Neural progenitor cell (in vitro differentiated cells): ENCODE measurements at regions not wholly inside any gene's neighbourhood (a gene's known extent, or its start where the extent isn't known, plus 50 kb on each side); places are given as distances from the start of the nearest gene placed in this dataset.
"Not testable (repeated sequence)": the region's sequence is repeated elsewhere in the genome, so short reads cannot be mapped to it uniquely, and the experiment has no call there.

Experiments used
- DNase-seq: peaks from one replicate; pipeline ENCODE4 v3.0.0-alpha.2; 2016; ENCODE audit warnings: low spot score
- H2AFZ ChIP-seq: fragments of 200-600 bp; sonication (generic); replicated peaks from 2 replicates; pipeline ENCODE4 v1.6.1; 2016; ENCODE audit warnings: antibody characterized with exemption
- H3F3A ChIP-seq: fragments of 200-600 bp; sonication (generic); 2 replicates; pipeline ENCODE4 v1.6.1; 2016; ENCODE audit warnings: antibody characterized with exemption, low read depth
- H3K27ac ChIP-seq: fragments of 200-600 bp; sonication (generic); 2 replicates; pipeline ENCODE4 v1.5.1; 2016; ENCODE audit warnings: mild to moderate bottlenecking
- H3K27me3 ChIP-seq: fragments of 200-600 bp; sonication (generic); 2 replicates; pipeline ENCODE4 v1.6.1; 2016; ENCODE audit warnings: mild to moderate bottlenecking, moderate library complexity
- H3K36me3 ChIP-seq: fragments of 200-600 bp; sonication (generic); 2 replicates; pipeline ENCODE4 v1.5.1; 2016
- H3K4me1 ChIP-seq: fragments of 200-600 bp; sonication (generic); 2 replicates; pipeline ENCODE4 v1.6.1; 2016; ENCODE audit warnings: mixed run types
- H3K4me2 ChIP-seq: fragments of 200-600 bp; sonication (generic); 2 replicates; pipeline ENCODE4 v1.6.1; 2016
- H3K4me3 ChIP-seq: fragments of 200-600 bp; sonication (generic); 2 replicates; pipeline ENCODE4 v1.5.1; 2016
- H3K79me2 ChIP-seq: fragments of 200-600 bp; sonication (generic); 2 replicates; pipeline ENCODE4 v1.6.1; 2016; ENCODE audit warnings: low read depth
- H3K9ac ChIP-seq: fragments of 200-600 bp; sonication (generic); 2 replicates; pipeline ENCODE4 v1.6.1; 2016
- H3K9me3 ChIP-seq: fragments of 200-600 bp; sonication (generic); 2 replicates; pipeline ENCODE4 v1.5.1; 2016; ENCODE audit warnings: low read depth
- H4K20me1 ChIP-seq: fragments of 200-600 bp; sonication (generic); 2 replicates; pipeline ENCODE4 v1.6.1; 2016; ENCODE audit warnings: low read depth
- H3K27ac Mint-ChIP-seq: 3 replicates; pipeline ENCODE4 v1.8.0; 2021; ENCODE audit warnings: mixed read lengths
- H3K27me3 Mint-ChIP-seq: 2 replicates; pipeline ENCODE4 v1.8.0; 2022; ENCODE audit warnings: low read depth, mild to moderate bottlenecking, inconsistent platforms, moderate library complexity, mixed read lengths; ENCODE audit not compliant: insufficient read depth
- H3K36me3 Mint-ChIP-seq: 3 replicates; pipeline ENCODE4 v1.8.0; 2021; ENCODE audit warnings: mixed read lengths
- H3K4me1 Mint-ChIP-seq: 3 replicates; pipeline ENCODE4 v1.8.0; 2021; ENCODE audit warnings: mixed read lengths
- H3K4me3 Mint-ChIP-seq: 3 replicates; pipeline ENCODE4 v1.8.0; 2021; ENCODE audit warnings: mild to moderate bottlenecking, moderate library complexity, mixed read lengths
- H3K9me3 Mint-ChIP-seq: 3 replicates; pipeline ENCODE4 v1.8.0; 2020; ENCODE audit warnings: mixed read lengths
- EZH2 ChIP-seq: fragments of 200-600 bp; sonication (generic); IDR thresholded peaks from 2 replicates; pipeline ENCODE4 v1.6.1; 2017; ENCODE audit warnings: antibody characterized with exemption, mild to moderate bottlenecking, moderate library complexity
- EZH2phosphoT487 ChIP-seq: fragments of 200-600 bp; sonication (generic); IDR thresholded peaks from 2 replicates; pipeline ENCODE4 v1.6.1; 2017; ENCODE audit warnings: antibody characterized with exemption
- TF ChIP-seq, protein P1 (sequence below): fragments of 200-600 bp; sonication (generic); IDR thresholded peaks from 2 replicates; pipeline ENCODE4 v1.5.1; 2017; ENCODE audit warnings: antibody characterized with exemption, mild to moderate bottlenecking

DNA sequence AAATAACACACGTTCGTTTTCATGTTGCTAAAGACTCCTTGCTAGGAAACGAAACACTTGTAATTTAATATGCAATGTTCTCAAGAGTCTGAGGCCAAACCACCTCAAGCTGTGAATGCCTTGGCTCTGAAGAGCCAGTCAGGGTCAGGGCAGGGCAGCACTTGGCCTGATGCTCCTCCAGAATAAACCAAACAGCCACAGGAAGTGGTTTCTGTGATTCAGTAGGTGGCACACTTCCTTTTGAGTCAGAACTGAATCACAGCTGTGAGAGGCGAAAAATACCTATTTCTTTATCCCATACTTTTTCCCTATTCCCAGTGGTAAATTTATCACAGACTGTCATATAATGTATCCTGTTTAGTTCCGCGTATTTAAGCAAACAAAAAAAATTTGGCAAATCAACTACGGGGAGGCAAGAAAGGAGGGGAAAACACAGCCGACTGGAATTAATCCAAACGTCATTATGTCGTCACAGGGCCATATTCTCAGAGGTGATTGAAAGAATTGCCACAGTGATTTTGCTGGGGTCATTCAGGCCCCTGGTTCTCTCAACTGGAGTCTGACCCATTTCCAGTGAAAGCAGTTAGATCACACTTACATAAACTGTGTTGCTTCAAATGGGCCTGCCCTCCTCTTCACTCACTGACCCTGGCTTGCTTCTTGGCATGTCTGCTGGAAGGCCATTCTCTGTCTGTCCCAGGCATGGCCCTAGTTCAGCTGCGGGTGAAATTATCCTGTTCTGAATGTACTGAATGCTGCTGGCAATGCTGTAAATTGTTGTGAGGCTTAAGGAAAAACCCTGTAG lies 71.2 kb downstream of the ARRDC3 start:
- Histone ChIP-seq H3K9me3 (no peaks in the 10 kb centered on the region), H3K79me2 (no peaks in the 10 kb centered on the region), H3K9ac (no peak overlapping the region), H3K4me2 (no peak overlapping the region), H3K36me3 (no peaks in the 10 kb centered on the region), H3K27ac (no peak overlapping the region), H3K4me1 (no peaks in the 10 kb centered on the region), H3F3A (no peaks in the 10 kb centered on the region), H4K20me1 (no peaks in the 10 kb centered on the region), H3K27me3 (no peaks in the 10 kb centered on the region), H3K4me3 (no peak overlapping the region), H2AFZ (no peak overlapping the region)
- peaks cover 7% of the 10 kb centered on the region for H3K27me3 Mint-ChIP-seq
- peak; percentile 2 for DNase-seq
- no peaks in the 10 kb centered on the region for H3K9me3 Mint-ChIP-seq
- H3K4me1 Mint-ChIP-seq = peaks cover 35% of the 10 kb centered on the region
- H3K36me3 Mint-ChIP-seq = no peaks in the 10 kb centered on the region
- TF ChIP-seq, protein P1, sequence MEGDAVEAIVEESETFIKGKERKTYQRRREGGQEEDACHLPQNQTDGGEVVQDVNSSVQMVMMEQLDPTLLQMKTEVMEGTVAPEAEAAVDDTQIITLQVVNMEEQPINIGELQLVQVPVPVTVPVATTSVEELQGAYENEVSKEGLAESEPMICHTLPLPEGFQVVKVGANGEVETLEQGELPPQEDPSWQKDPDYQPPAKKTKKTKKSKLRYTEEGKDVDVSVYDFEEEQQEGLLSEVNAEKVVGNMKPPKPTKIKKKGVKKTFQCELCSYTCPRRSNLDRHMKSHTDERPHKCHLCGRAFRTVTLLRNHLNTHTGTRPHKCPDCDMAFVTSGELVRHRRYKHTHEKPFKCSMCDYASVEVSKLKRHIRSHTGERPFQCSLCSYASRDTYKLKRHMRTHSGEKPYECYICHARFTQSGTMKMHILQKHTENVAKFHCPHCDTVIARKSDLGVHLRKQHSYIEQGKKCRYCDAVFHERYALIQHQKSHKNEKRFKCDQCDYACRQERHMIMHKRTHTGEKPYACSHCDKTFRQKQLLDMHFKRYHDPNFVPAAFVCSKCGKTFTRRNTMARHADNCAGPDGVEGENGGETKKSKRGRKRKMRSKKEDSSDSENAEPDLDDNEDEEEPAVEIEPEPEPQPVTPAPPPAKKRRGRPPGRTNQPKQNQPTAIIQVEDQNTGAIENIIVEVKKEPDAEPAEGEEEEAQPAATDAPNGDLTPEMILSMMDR = no peak
- no peak for TF ChIP-seq EZH2
- TF ChIP-seq EZH2phosphoT487 = no peak
- peak overlapping the region; percentile 90 for H3K27ac Mint-ChIP-seq
- H3K4me3 Mint-ChIP-seq = no peak overlapping the region

DNA sequence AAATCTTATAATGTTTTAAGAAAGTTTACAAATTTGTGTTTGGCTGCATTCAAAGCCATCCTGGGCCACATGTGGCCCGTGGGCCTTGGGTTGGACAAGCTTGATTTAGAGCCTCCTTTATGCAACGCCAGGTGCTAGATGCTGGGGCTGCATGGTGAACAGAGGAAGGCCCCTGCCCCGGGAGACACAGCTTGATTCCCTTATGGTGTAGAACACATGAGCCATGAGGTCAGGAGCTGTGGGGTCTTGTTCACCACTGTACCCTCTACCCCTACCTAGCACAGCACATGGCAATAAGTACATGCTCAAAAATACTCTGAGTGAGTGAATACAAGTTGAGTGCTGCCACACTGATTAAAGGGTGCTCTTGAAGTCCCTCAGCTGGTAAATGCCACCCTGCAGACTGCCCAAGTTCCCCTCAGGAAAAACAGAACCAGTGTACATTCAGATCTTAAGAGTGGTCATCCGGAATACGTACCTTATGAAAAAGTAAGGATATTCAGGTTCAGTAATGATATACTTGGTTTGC lies 71.9 kb downstream of the ARRDC3 start:
- no peak overlapping the region for H3K27ac ChIP-seq
- no peaks in the 10 kb centered on the region for H4K20me1 ChIP-seq
- H3K27ac Mint-ChIP-seq = no peak overlapping the region
- H3K27me3 ChIP-seq = no peaks in the 10 kb centered on the region
- TF ChIP-seq EZH2 (no peak), EZH2phosphoT487 (no peak)
- TF ChIP-seq, protein P1 = no peak
- no peaks in the 10 kb centered on the region for H3F3A ChIP-seq
- H3K4me2 ChIP-seq = no peak overlapping the region
- no peak overlapping the region for H2AFZ ChIP-seq
- H3K36me3 Mint-ChIP-seq = no peaks in the 10 kb centered on the region
- no peaks in the 10 kb centered on the region for H3K9me3 ChIP-seq
- peaks cover 7% of the 10 kb centered on the region for H3K27me3 Mint-ChIP-seq
- H3K4me3 Mint-ChIP-seq = no peak overlapping the region
- no peaks in the 10 kb centered on the region for H3K9me3 Mint-ChIP-seq
- no peaks in the 10 kb centered on the region for H3K79me2 ChIP-seq
- H3K4me3 ChIP-seq = no peak overlapping the region
- H3K4me1 Mint-ChIP-seq = peaks cover 37% of the 10 kb centered on the region
- DNase-seq = no peak
- H3K36me3 ChIP-seq = no peaks in the 10 kb centered on the region
- H3K9ac ChIP-seq = no peak overlapping the region
- H3K4me1 ChIP-seq = no peaks in the 10 kb centered on the region

DNA sequence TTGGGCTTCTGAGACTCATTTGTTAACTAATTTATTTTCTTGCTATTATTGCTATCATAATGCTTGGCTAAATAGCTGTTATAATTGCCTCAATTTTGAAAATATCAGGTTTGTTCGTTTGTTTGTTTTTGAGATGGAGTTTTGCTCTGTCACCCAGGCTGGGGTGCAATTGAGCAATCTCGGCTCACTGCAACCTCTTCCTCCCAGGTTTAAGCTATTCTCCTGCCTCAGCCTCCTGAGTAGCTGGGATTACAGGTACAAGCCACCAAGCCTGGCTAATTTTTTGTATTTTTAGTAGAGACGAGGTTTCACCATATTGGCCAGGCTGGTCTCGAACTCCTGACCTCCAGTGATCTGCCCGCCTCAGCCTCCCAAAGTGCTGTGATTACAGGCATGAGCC lies 75.0 kb downstream of the ARRDC3 start:
- not testable (repeated sequence) for H3K27me3 ChIP-seq, H3K9me3 Mint-ChIP-seq, H3K4me3 ChIP-seq, H3K27ac Mint-ChIP-seq, H3K9me3 ChIP-seq, H3K27me3 Mint-ChIP-seq, H3K36me3 ChIP-seq, H3K9ac ChIP-seq, H3K36me3 Mint-ChIP-seq, H3K4me2 ChIP-seq, H3K4me3 Mint-ChIP-seq, H4K20me1 ChIP-seq, DNase-seq, H2AFZ ChIP-seq, H3K79me2 ChIP-seq, H3K27ac ChIP-seq, H3F3A ChIP-seq
- peaks cover 29% of the 10 kb centered on the region for H3K4me1 Mint-ChIP-seq
- H3K4me1 ChIP-seq = peaks cover 11% of the 10 kb centered on the region

DNA sequence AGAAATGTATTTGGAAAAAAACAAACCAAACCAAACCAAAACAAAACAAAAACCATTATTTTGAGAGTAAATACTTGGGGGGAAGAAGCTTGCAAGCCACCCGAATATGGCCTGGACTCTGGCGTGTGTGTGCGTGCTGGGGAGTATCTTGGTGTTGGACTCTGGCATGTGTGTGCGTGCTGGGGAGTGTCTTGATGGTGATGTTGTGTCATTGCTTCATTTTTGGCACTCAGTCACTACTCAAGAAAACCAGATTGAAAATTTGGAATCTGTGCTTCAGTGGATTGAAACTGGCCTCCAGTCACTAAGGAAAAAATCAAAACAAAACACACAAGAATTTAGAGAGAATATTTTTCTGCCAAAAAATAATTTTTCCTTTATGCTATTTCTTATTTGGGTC lies 76.1 kb downstream of the ARRDC3 start:
- no peak overlapping the region for H2AFZ ChIP-seq
- H3K4me3 Mint-ChIP-seq = no peak overlapping the region

More for the DNA sequence above, 76.1 kb downstream of the ARRDC3 start:
- H3K9me3 Mint-ChIP-seq = no peaks in the 10 kb centered on the region
- no peaks in the 10 kb centered on the region for H3K79me2 ChIP-seq
- no peak for DNase-seq
- H3K27ac Mint-ChIP-seq = peak overlapping the region; percentile 18
- H3K4me3 ChIP-seq = no peak overlapping the region
- H3K4me2 ChIP-seq = no peak overlapping the region
- H4K20me1 ChIP-seq = no peaks in the 10 kb centered on the region
- no peak overlapping the region for H3K9ac ChIP-seq
- H3K4me1 ChIP-seq = peaks cover 19% of the 10 kb centered on the region
- peaks cover 29% of the 10 kb centered on the region for H3K4me1 Mint-ChIP-seq
- H3K9me3 ChIP-seq = no peaks in the 10 kb centered on the region
- no peaks in the 10 kb centered on the region for H3K36me3 ChIP-seq
- H3K27me3 ChIP-seq = no peaks in the 10 kb centered on the region
- no peak overlapping the region for H3K27ac ChIP-seq
- TF ChIP-seq, protein P1 = no peak
- H3K36me3 Mint-ChIP-seq = no peaks in the 10 kb centered on the region
- no peaks in the 10 kb centered on the region for H3F3A ChIP-seq
- H3K27me3 Mint-ChIP-seq = peaks cover 2% of the 10 kb centered on the region
